ENCODE measurements at regions not wholly inside any gene's neighbourhood (a gene's known extent, or its start where the extent isn't known, plus 50 kb on each side); places are given as distances from the start of the nearest gene placed in this dataset.

GRCh38 chr1:222415441-222415840 lies 132.5 kb downstream of the HHIPL2 start:
- DNase-seq = no peak

- DNase-seq = no peak
Observed at GRCh38 chr1:222413991-222414549, 133.8 kb downstream of the HHIPL2 start.

GRCh38 chr1:222413436-222413835 lies 134.5 kb downstream of the HHIPL2 start:
- DNase-seq = no peak

- DNase-seq = no peak
Observed at GRCh38 chr1:222404710-222405109, 143.2 kb downstream of the HHIPL2 start.

GRCh38 chr1:222399197-222399596 lies 148.7 kb downstream of the HHIPL2 start:
- DNase-seq = no peak

GRCh38 chr1:222394224-222394623 lies 153.7 kb downstream of the HHIPL2 start:
- no peak for DNase-seq

- peak; percentile 58 for DNase-seq
Observed at GRCh38 chr1:222392556-222392955, 155.3 kb downstream of the HHIPL2 start.

- DNase-seq = peak; percentile 64
Observed at GRCh38 chr1:222390181-222390580, 157.7 kb downstream of the HHIPL2 start.

- DNase-seq = no peak
Observed at GRCh38 chr1:222387007-222387814, 160.7 kb downstream of the HHIPL2 start.

GRCh38 chr1:222385955-222386354 lies 161.9 kb downstream of the HHIPL2 start:
- no peak for DNase-seq

- DNase-seq = no peak
Observed at GRCh38 chr1:222385262-222385661, 162.6 kb downstream of the HHIPL2 start.

- no peak for DNase-seq
Observed at GRCh38 chr1:222384531-222384930, 163.4 kb downstream of the HHIPL2 start.

GRCh38 chr1:222382171-222382570 lies 165.7 kb downstream of the HHIPL2 start:
- no peak for DNase-seq

- DNase-seq = no peak
Observed at GRCh38 chr1:222377428-222378088, 170.3 kb downstream of the HHIPL2 start.

- DNase-seq = peak; percentile 47
Observed at GRCh38 chr1:222376791-222377190, 171.1 kb downstream of the HHIPL2 start.

GRCh38 chr1:222375701-222376100 lies 172.2 kb downstream of the HHIPL2 start:
- no peak for DNase-seq

GRCh38 chr1:222373831-222374602 lies 173.9 kb downstream of the HHIPL2 start:
- DNase-seq = no peak

- DNase-seq = no peak
Observed at GRCh38 chr1:222373216-222373615, 174.7 kb downstream of the HHIPL2 start.

- DNase-seq = peak; percentile 23
Observed at GRCh38 chr1:222372221-222372620, 175.7 kb downstream of the HHIPL2 start.

- DNase-seq = peak; percentile 98
Observed at GRCh38 chr1:222370913-222371675, 176.8 kb downstream of the HHIPL2 start.

- DNase-seq = peak; percentile 94
Observed at GRCh38 chr1:222370081-222370912, 177.6 kb downstream of the HHIPL2 start.

GRCh38 chr1:222369148-222369547 lies 178.8 kb downstream of the HHIPL2 start:
- DNase-seq = no peak
